NAMALWA (cell line): ENCODE measurements at regions not wholly inside any gene's neighbourhood (a gene's known extent, or its start where the extent isn't known, plus 50 kb on each side); places are given as distances from the start of the nearest gene placed in this dataset.
"Not testable (repeated sequence)": the region's sequence is repeated elsewhere in the genome, so short reads cannot be mapped to it uniquely, and the experiment has no call there.

ENCODE experiments used
- DNase-seq: peaks from one replicate; pipeline ENCODE4 v3.0.0-alpha.2; 2015; ENCODE audit warnings: low spot score

DNA sequence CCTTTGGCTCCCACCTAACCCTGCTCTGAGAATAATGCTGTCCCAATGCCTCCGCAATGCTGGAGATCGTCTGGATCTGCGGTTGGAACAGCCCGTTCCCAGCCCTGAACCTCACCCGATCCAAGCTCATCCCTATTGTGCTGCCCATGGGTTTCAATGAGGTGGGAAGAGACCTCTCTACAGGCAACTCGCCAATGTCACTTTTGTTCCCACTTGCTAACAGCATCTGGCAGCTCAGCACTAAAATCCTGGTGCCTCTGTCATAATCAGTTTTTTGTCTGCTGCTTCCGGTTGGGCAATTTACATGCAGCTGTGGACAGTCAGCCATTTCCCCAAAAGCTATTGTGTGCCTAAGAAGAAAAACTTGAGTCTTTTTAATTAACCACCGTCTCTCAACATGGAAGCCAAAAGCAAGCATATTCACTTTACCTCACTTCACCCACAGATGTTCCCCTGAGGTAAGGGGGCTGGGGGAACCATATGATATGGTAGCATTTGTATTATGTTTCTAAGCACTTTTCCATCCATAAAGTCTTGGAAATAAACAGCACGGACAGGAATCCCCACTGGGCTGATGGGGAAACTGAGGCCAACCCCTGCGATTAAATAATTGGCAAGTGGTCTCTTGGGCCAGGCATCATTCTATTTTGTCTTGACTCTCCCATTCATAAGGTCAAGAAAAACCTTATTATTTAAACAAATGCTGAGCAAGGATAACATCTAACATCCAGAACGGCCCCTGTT lies 159.2 kb upstream of the CDH5 start:
- DNase-seq, result no peak

- no peak for DNase-seq
Measured at GRCh38 chr16:66206363-66206762, 160.1 kb upstream of the CDH5 start.

GRCh38 chr16:66205287-66206231 lies 160.9 kb upstream of the CDH5 start:
- DNase-seq, result no peak

- no peak for DNase-seq
Measured at GRCh38 chr16:66204756-66205155, 161.7 kb upstream of the CDH5 start.

- DNase-seq, result no peak
Measured at GRCh38 chr16:66203476-66203875, 163.0 kb upstream of the CDH5 start.

DNA sequence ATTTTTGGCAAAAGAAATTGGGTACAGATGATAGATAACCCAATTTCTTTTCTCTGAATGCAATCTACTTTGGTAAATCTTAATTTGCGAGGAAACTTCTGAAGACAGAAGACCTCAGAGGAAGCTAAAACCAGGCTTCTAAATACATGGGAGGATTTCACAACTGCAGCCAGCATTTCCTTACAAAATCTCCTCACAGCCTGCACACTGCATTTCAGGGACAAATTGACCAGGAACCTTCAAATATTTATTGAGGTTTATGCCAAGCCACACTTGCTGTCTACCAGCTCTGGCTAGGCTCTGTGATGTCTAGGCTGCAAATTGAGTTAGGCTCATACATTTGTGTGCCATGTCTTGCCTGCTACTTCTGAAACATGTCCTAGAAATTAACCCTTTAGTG lies 167.3 kb upstream of the CDH5 start:
- DNase-seq, result no peak

DNA sequence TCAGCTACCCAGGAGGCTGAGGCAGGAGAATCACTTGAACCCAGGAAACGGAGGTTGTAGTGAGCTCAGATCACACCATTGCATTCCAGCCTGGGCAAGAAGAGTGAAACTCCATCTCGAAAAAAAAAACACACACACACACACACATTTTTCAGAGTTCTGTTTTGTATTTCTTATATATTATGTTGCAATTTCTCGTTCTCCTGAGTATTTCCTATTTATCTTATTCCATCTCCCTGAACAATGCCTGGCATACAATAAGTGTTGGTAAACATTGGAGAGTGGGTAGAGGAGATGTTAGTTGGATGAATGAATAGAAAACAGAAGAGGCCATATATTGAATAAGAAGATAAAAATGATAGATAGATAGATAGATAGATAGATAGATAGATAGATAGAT lies 167.8 kb upstream of the CDH5 start:
- DNase-seq, result no peak

GRCh38 chr16:66197668-66198278 lies 168.7 kb upstream of the CDH5 start:
- DNase-seq, result no peak

DNA sequence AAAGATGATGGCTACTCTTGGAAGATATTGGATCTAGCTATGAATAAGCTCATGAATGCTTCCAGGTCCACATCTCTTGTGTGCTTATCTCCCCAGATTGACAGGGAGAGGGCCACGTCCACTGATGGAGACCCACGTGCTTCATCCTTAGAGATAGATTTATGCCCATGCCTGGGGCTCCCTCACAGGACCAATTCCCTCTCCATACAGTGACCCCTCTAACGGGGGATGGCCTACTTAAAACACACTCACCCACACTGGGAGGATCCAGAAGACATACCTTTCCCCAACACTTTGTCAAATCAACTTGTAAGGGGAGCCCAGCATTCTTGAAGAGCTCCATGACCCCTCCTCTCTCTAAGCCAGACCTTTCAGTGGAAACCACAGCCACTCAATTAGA lies 169.7 kb upstream of the CDH5 start:
- no peak for DNase-seq

GRCh38 chr16:66194866-66195265 lies 171.6 kb upstream of the CDH5 start:
- DNase-seq, result no peak

DNA sequence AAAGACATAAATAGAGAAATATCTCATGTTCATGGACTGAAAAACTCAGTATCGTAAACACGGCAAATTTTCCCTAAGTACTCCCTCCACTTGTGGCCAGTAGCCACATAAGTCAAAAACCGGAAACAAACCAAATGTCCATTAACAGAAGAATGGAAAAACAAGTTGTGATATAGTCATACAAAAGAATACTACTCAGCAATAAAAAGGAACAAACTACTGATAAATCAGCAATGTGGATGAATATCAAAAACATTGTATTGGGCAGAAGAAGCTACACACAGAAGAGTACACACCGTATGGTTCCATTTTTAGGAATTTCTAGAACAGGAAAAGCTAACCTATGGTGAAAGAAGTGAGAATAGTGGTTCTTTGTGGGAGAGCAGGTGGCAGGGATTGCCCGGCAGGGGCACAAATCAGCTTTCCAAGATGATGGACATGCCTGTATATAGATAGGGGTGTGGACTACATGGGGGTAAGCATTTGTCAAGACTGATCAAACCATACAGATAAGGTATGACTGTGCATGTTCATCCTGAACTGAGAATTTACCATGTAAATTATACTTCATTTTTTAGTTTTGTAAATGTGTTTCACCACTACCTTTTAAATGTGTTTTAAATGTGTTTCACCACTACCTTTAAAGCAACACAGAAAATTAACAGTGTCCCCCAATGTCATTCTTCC lies 172.8 kb upstream of the CDH5 start:
- DNase-seq, result no peak

DNA sequence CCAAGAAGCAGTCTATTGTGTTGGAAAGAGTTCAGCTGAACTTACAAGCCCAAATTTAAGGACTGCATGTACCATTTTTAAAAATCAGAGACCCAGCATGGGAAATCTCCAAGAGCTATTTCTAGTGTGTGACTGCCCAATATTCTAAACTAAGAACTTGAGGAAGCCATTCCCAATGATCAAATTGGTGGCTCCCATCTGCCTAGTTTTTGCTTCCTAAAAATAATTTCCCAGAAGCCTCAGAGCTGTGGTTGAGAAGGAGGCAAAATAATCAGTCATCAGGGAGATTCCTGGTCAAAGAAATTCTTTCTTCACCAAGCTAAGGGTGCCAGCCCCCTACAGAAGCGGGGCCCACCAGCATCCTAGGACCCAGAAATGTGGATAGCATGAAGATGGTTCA lies 176.1 kb upstream of the CDH5 start:
- no peak for DNase-seq

DNA sequence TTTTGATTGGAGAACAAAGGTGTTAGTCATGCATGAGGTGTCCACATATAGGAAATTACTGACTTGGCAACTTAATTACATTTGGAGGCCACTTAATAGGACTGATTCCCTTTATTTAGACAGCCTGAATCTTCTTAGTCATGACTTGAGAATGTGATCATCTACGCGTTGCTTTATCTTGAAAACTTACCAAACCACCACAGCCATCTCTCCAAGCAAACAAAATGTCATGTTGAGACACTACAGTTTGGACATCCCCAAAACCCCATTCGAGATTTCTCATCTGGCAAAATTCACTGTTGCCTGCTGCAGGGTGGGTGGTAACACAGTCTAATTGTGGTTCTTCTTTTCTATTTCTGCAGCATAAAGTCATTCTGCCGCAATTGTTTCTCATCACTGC lies 176.5 kb upstream of the CDH5 start:
- no peak for DNase-seq

GRCh38 chr16:66188917-66189725 lies 177.4 kb upstream of the CDH5 start:
- no peak for DNase-seq

GRCh38 chr16:66186251-66186785 lies 180.2 kb upstream of the CDH5 start:
- no peak for DNase-seq

DNA sequence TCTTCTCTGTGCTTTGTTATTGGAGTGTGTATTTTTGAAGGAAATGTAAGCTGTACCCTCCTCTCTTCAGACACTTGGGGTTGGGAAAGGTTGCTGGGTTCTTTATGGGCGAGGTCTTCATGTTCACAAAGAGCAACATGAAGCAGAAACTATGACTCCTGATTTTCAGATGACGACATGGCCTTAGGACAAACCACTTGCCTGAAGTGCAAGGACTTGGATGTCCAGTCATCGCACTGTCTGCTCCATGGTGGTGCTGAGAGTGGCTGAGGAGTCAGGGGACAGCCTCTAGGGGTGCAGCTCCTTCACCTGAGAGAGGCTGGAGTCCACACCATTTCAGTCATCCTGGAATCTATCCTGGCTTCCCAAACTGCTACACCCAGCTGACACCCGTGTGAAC lies 183.9 kb upstream of the CDH5 start:
- no peak for DNase-seq

DNA sequence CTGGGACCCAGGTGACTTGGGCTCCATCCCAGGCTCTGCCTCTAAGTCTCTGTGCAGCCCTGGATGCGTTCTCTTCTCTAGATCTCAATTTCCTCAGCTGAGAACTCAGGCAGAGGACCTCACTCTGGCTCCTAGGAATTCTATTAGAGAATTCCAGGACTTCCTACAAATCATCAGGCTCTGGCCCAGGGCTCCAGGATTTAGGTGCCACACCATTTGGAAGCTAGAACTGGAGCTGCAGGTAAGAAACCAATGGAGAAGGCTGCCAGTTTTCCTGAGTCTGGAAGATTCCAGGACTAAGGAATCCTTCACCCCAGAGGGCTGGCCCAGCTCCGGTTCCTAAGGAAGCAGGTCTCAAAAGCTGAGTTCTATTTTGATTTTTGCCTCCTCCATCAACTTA lies 189.8 kb upstream of the CDH5 start:
- no peak for DNase-seq

DNA sequence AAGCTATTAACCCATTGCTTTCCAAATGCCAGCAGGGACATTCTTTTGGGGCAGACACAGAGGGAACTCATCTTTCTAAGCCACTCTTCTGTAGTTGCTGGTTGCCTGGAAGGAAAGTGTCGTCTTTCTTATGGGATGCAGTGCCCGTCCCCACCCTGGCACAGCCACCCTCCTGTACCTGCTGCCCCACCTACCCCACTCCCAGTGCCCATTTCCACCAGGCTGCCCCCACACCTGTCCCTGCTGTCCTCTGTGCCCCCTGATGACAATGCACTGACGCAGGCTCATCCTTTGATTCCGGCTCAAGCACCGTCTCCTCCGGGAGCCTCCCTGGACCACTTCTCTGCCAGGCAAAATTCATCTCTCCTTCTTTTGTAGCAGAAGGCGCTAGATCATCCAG lies 190.4 kb upstream of the CDH5 start:
- no peak for DNase-seq

DNA sequence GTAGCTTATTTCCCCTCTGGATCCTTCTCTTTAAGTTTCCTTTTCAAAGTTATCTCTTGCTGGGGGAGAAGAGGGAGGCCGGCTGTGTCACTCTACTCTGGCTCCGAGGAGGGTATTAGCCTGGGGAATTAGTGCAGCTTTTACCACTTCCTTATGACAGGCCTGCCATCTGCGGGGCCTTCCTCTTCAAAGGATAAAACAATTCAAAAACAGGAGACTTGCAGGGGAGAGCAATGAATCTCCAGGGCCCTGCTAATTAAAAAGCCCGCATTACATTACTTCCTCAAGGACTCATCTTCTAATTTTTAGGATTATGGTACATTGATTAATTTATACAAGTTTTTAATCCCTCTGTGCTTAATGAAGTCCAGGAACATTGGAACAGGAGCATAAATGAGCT lies 190.9 kb upstream of the CDH5 start:
- no peak for DNase-seq

GRCh38 chr16:66175058-66175457 lies 191.4 kb upstream of the CDH5 start:
- DNase-seq, result no peak

DNA sequence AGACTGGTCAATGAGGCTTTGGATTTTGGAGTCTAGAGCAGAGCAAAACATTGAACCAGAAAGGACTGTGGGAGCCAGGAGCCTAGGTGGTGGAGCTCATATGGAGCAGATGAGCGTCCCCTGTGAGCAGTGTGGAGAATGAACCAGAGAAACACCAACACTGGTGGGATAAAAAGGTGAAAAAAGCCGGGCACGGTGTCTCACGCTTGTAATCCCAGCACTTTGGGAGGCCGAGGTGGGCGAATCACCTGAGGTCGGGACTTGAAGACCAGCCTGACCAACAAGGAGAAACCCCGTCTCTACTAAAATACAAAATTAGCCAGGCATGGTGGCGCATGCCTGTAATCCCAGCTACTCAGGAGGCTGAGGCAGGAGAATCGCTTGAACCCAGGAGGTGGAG lies 192.7 kb upstream of the CDH5 start:
- not testable (repeated sequence) for DNase-seq
